GM15510 (cell line): ENCODE measurements at regions not wholly inside any gene's neighbourhood (a gene's known extent, or its start where the extent isn't known, plus 50 kb on each side); places are given as distances from the start of the nearest gene placed in this dataset.

ENCODE experiments used
- POLR2A ChIP-seq: IDR thresholded peaks from 3 replicates; pipeline ENCODE4 v1.6.1; 2011; ENCODE audit warnings: borderline replicate concordance; ENCODE audit not compliant: insufficient read length; ENCODE audit errors: extremely low read depth

- TF ChIP-seq POLR2A: no peak
These were observed 69.8 kb upstream of the DUSP22 start for GRCh38 chr6:222468-222867.

DNA sequence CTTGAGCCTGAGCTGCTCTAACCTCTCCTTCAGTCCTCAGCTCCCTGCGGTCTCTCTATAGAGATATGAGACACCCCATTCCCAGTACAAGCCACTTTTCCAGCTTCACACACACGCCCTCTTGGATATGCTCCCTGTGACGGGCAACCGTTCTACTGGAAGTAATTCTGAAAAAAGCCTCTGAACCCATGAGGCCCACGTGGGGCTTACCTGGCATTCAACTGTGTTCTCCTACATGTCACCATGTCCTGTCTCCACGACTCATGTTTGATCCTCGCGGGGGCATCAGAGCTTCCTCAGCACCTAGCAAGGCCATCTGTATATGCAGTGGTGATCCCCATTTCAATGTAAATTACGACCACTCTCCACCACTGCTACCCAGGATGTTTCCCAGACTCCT lies 69.2 kb upstream of the DUSP22 start:
- TF ChIP-seq POLR2A: no peak

DNA sequence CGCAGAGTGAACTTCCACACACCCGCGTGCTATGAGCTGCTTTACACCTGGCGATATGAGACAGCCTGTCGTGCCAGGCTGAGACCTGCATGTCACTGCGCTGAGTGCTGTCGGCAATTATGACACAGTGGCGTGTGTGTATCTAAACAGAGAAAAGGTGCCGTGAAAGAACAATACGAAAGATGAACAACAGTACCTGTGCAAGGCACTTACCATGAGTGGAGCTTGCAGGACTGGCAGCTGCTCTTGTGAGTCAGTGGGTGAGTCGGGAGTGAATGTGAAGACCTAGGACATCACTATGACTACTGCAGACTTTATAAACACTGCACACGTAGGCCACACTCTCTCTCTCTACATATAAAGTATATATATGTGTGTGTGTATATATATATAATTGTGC lies 68.5 kb upstream of the DUSP22 start:
- TF ChIP-seq POLR2A: no peak

- TF ChIP-seq POLR2A: no peak
These were observed 67.9 kb upstream of the DUSP22 start for GRCh38 chr6:224350-224749.

DNA sequence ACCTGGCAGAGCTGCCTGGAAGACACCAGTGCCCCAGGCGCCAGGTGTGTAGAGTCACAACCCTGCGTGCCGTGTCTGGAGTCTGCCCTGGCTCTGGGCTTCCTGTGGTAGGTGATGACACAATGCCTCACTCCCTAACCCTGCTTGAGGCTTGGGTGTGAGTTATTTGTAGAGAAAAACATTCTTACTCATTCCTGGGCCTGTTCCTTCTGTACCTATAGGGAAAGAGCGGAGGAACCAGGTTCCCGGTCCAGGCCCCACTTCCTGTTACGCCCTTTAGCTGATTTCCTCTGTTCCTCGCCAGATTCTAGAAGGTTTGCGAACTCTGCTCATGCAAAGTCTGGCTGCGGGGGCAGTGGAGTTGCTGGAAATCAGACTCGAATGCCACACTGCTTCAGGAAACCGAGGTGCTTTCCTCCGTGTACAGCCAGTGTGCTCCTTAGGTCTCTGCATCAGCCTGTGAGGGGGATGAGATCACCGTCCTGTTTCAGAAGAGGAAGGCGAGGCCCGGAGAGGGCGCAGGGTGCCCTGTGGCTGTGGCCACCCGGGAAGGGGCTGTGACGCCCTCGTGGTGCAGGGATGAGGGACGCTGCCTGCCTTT lies 67.1 kb upstream of the DUSP22 start:
- TF ChIP-seq POLR2A: peak; percentile 20

DNA sequence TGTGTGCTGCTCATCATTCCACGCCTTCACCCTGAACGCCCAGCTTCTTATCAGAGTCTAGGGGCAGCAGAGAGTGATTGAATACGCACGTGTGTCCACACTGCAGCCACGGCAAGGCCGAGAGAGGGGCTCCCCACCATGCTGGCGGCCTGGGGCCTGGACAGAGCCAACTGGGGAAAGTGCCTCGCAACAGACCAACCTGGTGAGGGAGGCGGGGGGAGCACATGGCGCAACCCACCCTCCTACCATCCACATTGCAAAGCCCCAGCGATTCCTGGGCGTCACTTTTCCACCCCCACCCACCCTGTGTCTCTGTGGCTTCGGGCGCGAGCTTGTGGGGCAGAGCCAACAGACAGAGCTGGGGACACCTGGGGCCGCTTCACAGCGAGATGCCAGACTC lies 66.4 kb upstream of the DUSP22 start:
- no peak for TF ChIP-seq POLR2A

- TF ChIP-seq POLR2A: no peak
These were observed 65.7 kb upstream of the DUSP22 start for GRCh38 chr6:226516-227073.

DNA sequence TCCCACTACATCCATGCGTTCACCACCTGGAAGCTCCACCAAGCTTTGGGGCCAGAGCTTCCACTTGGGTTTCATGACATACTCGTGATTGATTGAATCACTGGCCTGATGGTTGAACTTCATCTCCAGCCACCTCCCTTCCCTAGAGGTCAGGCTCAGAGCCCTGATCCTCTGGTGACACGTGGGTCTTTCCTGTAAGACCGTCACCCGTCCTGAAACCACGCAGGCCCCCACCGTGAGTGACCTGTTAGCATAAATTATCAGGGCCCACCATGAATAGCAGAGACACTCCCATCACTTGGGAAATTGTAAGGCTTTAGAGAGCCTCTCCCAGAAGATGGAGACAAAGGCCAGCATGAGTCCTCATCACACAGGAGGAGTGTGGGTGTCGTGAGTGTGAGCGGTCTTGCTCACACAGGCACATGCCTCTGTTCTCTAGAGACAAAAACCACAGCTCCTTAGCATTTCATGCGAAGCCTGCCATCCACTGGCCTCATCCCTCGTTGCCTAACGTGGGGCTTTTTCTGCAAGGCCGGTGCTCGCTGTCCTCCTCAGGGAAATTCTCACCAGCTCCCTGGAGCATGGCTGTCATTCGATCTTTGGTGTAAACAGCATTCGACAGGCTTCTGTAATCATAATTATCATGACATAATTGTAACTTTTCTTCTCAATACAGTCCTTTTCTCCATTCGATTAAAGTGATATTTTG lies 65.1 kb upstream of the DUSP22 start:
- no peak for TF ChIP-seq POLR2A

DNA sequence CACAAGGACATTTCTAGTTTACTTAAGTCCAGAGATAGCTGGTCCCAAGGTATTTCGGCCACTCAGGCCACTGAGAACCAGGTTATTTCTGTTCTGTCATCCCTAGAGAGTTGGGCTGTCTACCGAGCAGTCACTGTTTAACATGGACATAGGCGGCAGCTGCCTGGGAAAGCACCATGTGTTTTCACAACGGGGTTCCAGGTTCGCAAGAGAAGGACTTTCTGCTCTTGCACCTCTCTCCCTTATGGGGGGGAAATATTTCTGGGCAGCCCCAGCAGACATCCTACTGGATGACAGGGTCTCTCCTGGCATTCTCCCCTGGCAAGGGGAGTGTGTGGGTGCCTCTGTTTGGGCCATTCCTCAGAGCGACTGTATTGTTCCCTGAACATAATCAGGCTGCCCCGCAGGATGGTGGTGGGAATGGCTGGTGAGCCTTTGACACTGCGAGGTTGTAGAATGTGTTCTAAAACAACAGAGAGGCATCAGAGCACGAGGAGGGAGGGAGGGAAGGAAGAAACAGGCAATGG lies 64.4 kb upstream of the DUSP22 start:
- no peak for TF ChIP-seq POLR2A

DNA sequence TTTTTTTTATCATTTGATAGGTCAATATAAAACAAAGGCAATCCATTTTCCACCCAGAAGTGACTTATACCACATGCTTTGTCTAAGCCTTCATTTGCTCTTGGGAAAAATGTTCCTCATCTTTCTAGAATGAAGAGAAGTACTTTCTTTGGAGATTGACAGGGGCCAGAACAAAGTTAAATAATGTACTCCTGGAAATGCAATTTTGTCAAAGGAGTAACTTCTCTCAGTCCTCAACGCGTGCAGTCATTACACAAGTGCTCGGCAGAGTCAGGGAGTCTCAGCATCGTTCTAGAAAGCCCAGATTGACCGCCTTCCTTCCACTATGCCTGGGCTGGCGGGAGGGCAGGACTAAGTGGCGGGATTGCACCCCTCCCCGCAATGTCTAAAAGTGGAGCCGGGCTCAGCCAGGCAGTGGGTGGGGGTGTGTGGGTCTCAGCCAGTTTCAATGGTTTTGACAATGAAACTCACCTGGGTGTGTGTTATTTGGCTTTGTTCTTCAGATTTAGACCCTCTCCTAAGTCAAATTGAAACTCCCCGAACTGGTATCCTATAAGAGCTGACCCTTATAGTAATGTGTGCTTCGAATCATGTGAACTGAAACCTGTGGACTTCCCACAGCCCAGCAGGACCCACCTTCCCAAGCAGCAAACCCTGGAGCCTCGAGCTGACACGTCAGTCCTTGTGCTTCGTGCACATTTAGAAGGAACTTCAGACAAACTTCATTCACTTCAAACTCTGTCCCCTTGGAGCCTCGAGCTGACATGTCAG lies 63.2 kb upstream of the DUSP22 start:
- no peak for TF ChIP-seq POLR2A

- no peak for TF ChIP-seq POLR2A
These were observed 60.5 kb upstream of the DUSP22 start for GRCh38 chr6:231779-232178.

GRCh38 chr6:232982-233640 lies 59.2 kb upstream of the DUSP22 start:
- TF ChIP-seq POLR2A: no peak

DNA sequence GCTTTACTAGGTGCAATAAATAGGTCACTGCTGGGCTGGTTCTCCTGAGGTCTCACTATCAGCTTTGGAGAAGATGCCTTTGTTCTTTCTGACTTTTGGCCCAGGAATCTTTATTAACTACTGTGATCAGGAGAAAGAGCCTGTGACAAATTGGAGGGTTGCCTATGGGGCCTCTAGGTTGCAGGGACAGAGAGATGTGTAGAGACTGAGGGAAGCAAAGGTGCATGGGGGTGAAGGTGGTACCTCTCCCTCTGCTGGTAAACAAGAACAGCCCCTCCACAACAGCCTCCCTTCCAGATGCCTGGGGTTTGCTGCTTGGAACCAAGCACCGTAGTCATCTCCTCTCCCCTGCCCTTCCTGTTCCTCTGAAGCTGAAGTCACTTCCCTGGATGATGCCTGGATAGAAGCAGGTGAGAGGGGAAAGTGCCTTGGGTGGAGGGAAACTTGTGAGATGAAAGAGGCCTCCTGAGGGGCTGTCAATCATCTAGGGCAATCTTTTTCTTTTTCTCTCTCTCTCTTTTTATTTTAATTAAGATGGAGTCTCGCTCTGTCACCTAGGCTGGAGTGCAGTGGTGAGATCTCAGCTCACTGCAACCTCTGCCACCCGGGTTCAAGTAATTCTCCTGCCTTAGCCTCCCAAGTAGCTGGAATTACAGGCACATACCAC lies 57.4 kb upstream of the DUSP22 start:
- no peak for TF ChIP-seq POLR2A

DNA sequence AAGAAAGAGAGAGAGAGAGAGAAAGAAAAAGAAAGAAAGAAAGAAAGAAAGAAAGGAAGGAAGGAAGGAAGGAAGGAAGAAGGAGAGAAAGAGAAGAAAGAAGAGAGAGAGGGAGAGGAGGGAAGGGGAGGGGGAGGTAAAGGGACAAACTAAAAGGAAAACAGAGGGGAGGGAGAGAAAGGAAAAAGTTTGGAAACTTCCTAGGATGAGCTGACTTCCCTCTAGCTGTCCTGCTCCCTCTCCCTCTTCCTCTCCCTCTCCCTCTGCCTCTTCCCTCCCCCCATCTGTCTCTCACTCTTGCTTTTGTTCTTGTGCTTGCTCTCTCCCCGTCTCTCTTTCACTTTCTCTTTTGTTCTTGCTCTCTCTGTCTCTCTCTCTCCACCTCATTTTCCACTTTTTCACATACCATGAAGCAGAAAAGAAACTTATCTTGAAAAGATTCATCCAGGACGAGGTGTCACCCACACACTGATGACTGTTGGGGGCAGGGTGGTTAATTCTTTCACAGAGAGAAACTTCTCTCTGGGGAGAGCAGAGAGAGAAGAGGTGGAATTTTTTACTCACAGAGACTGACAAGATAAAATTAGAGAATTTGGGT lies 56.4 kb upstream of the DUSP22 start:
- TF ChIP-seq POLR2A: no peak

- TF ChIP-seq POLR2A: no peak
These were observed 55.8 kb upstream of the DUSP22 start for GRCh38 chr6:236519-236918.

DNA sequence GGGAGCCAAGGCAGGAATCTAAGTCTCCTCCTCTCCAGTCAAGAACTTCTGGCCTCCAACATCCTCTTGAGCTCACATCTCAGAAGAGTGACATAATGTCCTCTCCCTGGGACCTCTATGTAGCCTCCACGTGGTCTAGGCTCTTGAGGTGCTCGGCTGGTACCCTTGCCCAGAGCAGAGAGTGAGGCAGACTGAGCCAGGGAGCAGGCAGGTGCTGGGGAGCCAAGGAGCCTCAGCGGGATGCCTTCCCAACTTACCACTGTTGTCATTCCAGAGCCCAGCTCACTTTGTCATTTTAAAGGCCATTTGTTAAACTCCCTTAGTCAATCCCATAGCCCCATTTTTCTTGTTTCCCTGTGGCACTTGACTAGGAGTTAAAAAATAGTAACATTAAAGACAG lies 52.1 kb upstream of the DUSP22 start:
- no peak for TF ChIP-seq POLR2A
